Activated naive CD4-positive, alpha-beta T cell treated with anti-CD3 and anti-CD28 coated beads, Interleukin-2, amount 10 ng/mL, durations not matched to agents 7 days and 5 days (primary cell): ENCODE measurements at regions not wholly inside any gene's neighbourhood (a gene's known extent, or its start where the extent isn't known, plus 50 kb on each side); places are given as distances from the start of the nearest gene placed in this dataset.

Source experiments
- CTCF ChIA-PET: fragments of 350-600 bp; sonication (Branson Sonifier 250); formaldehyde crosslinking; loops from one replicate; lab custom pipeline; 2021; ENCODE audit warnings: antibody characterized with exemption; lab: Charles Lee
- DNase-seq: peaks from one replicate; pipeline ENCODE4 v3.0.0-alpha.2; 2020
- H3K27ac Mint-ChIP-seq: one replicate; pipeline ENCODE4 v1.8.0; 2021; ENCODE audit warnings: mild to moderate bottlenecking, moderate library complexity, mixed read lengths
- H3K27me3 Mint-ChIP-seq: one replicate; pipeline ENCODE4 v1.8.0; 2021; ENCODE audit warnings: mild to moderate bottlenecking, mixed read lengths
- H3K36me3 Mint-ChIP-seq: one replicate; pipeline ENCODE4 v1.8.0; 2021; ENCODE audit warnings: mixed read lengths
- H3K4me1 Mint-ChIP-seq: one replicate; pipeline ENCODE4 v1.8.0; 2021; ENCODE audit warnings: mixed read lengths
- H3K4me3 Mint-ChIP-seq: one replicate; pipeline ENCODE4 v1.8.0; 2021; ENCODE audit warnings: mild to moderate bottlenecking, moderate library complexity, mixed read lengths
- H3K9me3 Mint-ChIP-seq: one replicate; pipeline ENCODE4 v1.8.0; 2021; ENCODE audit warnings: mixed read lengths

GRCh38 chr3:22088204-22088603 lies 337.2 kb upstream of the ZNF385D start:
- no peaks in the 10 kb centered on the region for H3K27me3 Mint-ChIP-seq
- H3K4me1 Mint-ChIP-seq = no peaks in the 10 kb centered on the region
- no peaks in the 10 kb centered on the region for H3K9me3 Mint-ChIP-seq
- no peak overlapping the region for H3K27ac Mint-ChIP-seq
- H3K36me3 Mint-ChIP-seq = no peaks in the 10 kb centered on the region
- CTCF ChIA-PET = no interaction called here
- no peak for DNase-seq
- no peak overlapping the region for H3K4me3 Mint-ChIP-seq

- H3K27ac Mint-ChIP-seq = no peak overlapping the region
- no peaks in the 10 kb centered on the region for H3K4me1 Mint-ChIP-seq
- H3K36me3 Mint-ChIP-seq = no peaks in the 10 kb centered on the region
- DNase-seq = no peak
- H3K27me3 Mint-ChIP-seq = no peaks in the 10 kb centered on the region
- no peaks in the 10 kb centered on the region for H3K9me3 Mint-ChIP-seq
- CTCF ChIA-PET = no interaction called here
- H3K4me3 Mint-ChIP-seq = no peak overlapping the region
Observed at GRCh38 chr3:22089284-22089683, 338.3 kb upstream of the ZNF385D start.

- Mint-ChIP-seq H3K27me3 (no peaks in the 10 kb centered on the region), H3K36me3 (no peaks in the 10 kb centered on the region), H3K4me3 (no peak overlapping the region), H3K4me1 (no peaks in the 10 kb centered on the region), H3K27ac (no peak overlapping the region), H3K9me3 (no peaks in the 10 kb centered on the region)
- CTCF ChIA-PET = no interaction called here
- no peak for DNase-seq
Observed at GRCh38 chr3:22091329-22091728, 340.3 kb upstream of the ZNF385D start.

GRCh38 chr3:22098021-22098420 lies 347.0 kb upstream of the ZNF385D start:
- Mint-ChIP-seq H3K4me1 (no peaks in the 10 kb centered on the region), H3K4me3 (no peak overlapping the region), H3K27me3 (no peaks in the 10 kb centered on the region), H3K9me3 (no peaks in the 10 kb centered on the region), H3K36me3 (no peaks in the 10 kb centered on the region), H3K27ac (no peak overlapping the region)
- CTCF ChIA-PET = no interaction called here
- DNase-seq = no peak

- Mint-ChIP-seq H3K9me3 (no peaks in the 10 kb centered on the region), H3K4me1 (no peaks in the 10 kb centered on the region), H3K27ac (no peak overlapping the region), H3K27me3 (no peaks in the 10 kb centered on the region), H3K36me3 (no peaks in the 10 kb centered on the region), H3K4me3 (no peak overlapping the region)
- CTCF ChIA-PET = no interaction called here
- no peak for DNase-seq
Observed at GRCh38 chr3:22101351-22101750, 350.3 kb upstream of the ZNF385D start.

- Mint-ChIP-seq H3K36me3 (no peaks in the 10 kb centered on the region), H3K27ac (no peak overlapping the region), H3K4me1 (no peaks in the 10 kb centered on the region), H3K4me3 (no peak overlapping the region), H3K27me3 (no peaks in the 10 kb centered on the region), H3K9me3 (no peaks in the 10 kb centered on the region)
- DNase-seq = no peak
- CTCF ChIA-PET = no interaction called here
Observed at GRCh38 chr3:22101811-22102210, 350.8 kb upstream of the ZNF385D start.

GRCh38 chr3:22103423-22103822 lies 352.4 kb upstream of the ZNF385D start:
- Mint-ChIP-seq H3K9me3 (no peaks in the 10 kb centered on the region), H3K27me3 (no peaks in the 10 kb centered on the region), H3K4me3 (no peak overlapping the region), H3K4me1 (no peaks in the 10 kb centered on the region), H3K27ac (no peak overlapping the region), H3K36me3 (no peaks in the 10 kb centered on the region)
- DNase-seq = no peak
- CTCF ChIA-PET = no interaction called here

GRCh38 chr3:22106213-22106896 lies 355.3 kb upstream of the ZNF385D start:
- no peak for DNase-seq
- H3K4me3 Mint-ChIP-seq = no peak overlapping the region
- no peaks in the 10 kb centered on the region for H3K36me3 Mint-ChIP-seq
- H3K27me3 Mint-ChIP-seq = no peaks in the 10 kb centered on the region
- no peaks in the 10 kb centered on the region for H3K9me3 Mint-ChIP-seq
- no peak overlapping the region for H3K27ac Mint-ChIP-seq
- no peaks in the 10 kb centered on the region for H3K4me1 Mint-ChIP-seq
- CTCF ChIA-PET = no interaction called here

GRCh38 chr3:22111226-22111625 lies 360.2 kb upstream of the ZNF385D start:
- CTCF ChIA-PET = no interaction called here
- H3K36me3 Mint-ChIP-seq = no peaks in the 10 kb centered on the region
- no peak for DNase-seq
- no peak overlapping the region for H3K4me3 Mint-ChIP-seq
- H3K4me1 Mint-ChIP-seq = no peaks in the 10 kb centered on the region
- no peaks in the 10 kb centered on the region for H3K9me3 Mint-ChIP-seq
- no peaks in the 10 kb centered on the region for H3K27me3 Mint-ChIP-seq
- no peak overlapping the region for H3K27ac Mint-ChIP-seq

GRCh38 chr3:22113453-22113852 lies 362.4 kb upstream of the ZNF385D start:
- Mint-ChIP-seq H3K4me1 (no peaks in the 10 kb centered on the region), H3K27ac (no peak overlapping the region), H3K4me3 (no peak overlapping the region), H3K9me3 (no peaks in the 10 kb centered on the region), H3K36me3 (no peaks in the 10 kb centered on the region), H3K27me3 (no peaks in the 10 kb centered on the region)
- DNase-seq = no peak
- CTCF ChIA-PET = no interaction called here

- no peak for DNase-seq
- CTCF ChIA-PET = interaction anchor here (1.6 kb wide), 1 partner anchor 14 kb away, joined by 5 read pairs; no protein-coding TSS in a partner anchor
- H3K27ac Mint-ChIP-seq = no peak overlapping the region
- no peak overlapping the region for H3K4me3 Mint-ChIP-seq
- H3K4me1 Mint-ChIP-seq = no peaks in the 10 kb centered on the region
- no peaks in the 10 kb centered on the region for H3K36me3 Mint-ChIP-seq
- no peaks in the 10 kb centered on the region for H3K27me3 Mint-ChIP-seq
- no peaks in the 10 kb centered on the region for H3K9me3 Mint-ChIP-seq
Observed at GRCh38 chr3:22115581-22115980, 364.6 kb upstream of the ZNF385D start.

- H3K4me3 Mint-ChIP-seq = no peak overlapping the region
- no peaks in the 10 kb centered on the region for H3K36me3 Mint-ChIP-seq
- CTCF ChIA-PET = interaction anchor here (1.6 kb wide), 1 partner anchor 13 kb away, joined by 5 read pairs; no protein-coding TSS in a partner anchor
- no peaks in the 10 kb centered on the region for H3K27me3 Mint-ChIP-seq
- H3K4me1 Mint-ChIP-seq = no peaks in the 10 kb centered on the region
- DNase-seq = no peak
- no peaks in the 10 kb centered on the region for H3K9me3 Mint-ChIP-seq
- no peak overlapping the region for H3K27ac Mint-ChIP-seq
Observed at GRCh38 chr3:22117091-22117490, 366.1 kb upstream of the ZNF385D start.

- CTCF ChIA-PET = no interaction called here
- H3K9me3 Mint-ChIP-seq = no peaks in the 10 kb centered on the region
Observed at GRCh38 chr3:22117751-22118346, 366.8 kb upstream of the ZNF385D start.

GRCh38 chr3:22118542-22118941 lies 367.5 kb upstream of the ZNF385D start:
- Mint-ChIP-seq H3K4me1 (no peaks in the 10 kb centered on the region), H3K27ac (no peak overlapping the region), H3K36me3 (no peaks in the 10 kb centered on the region), H3K9me3 (no peaks in the 10 kb centered on the region), H3K4me3 (no peak overlapping the region), H3K27me3 (no peaks in the 10 kb centered on the region)
- CTCF ChIA-PET = no interaction called here
- DNase-seq = no peak

More at GRCh38 chr3:22117751-22118346, 366.8 kb upstream of the ZNF385D start:
- Mint-ChIP-seq H3K27me3 (no peaks in the 10 kb centered on the region), H3K4me3 (no peak overlapping the region), H3K27ac (no peak overlapping the region), H3K4me1 (no peaks in the 10 kb centered on the region), H3K36me3 (no peaks in the 10 kb centered on the region)
- no peak for DNase-seq

- H3K4me1 Mint-ChIP-seq = no peaks in the 10 kb centered on the region
- H3K27me3 Mint-ChIP-seq = no peaks in the 10 kb centered on the region
- H3K9me3 Mint-ChIP-seq = no peaks in the 10 kb centered on the region
- no peaks in the 10 kb centered on the region for H3K36me3 Mint-ChIP-seq
- DNase-seq = no peak
- CTCF ChIA-PET = no interaction called here
- H3K27ac Mint-ChIP-seq = no peak overlapping the region
- no peak overlapping the region for H3K4me3 Mint-ChIP-seq
Observed at GRCh38 chr3:22121068-22121701, 370.2 kb upstream of the ZNF385D start.
